HG02840 (cell line): ENCODE measurements at regions not wholly inside any gene's neighbourhood (a gene's known extent, or its start where the extent isn't known, plus 50 kb on each side); places are given as distances from the start of the nearest gene placed in this dataset.
"Not testable (repeated sequence)": the region's sequence is repeated elsewhere in the genome, so short reads cannot be mapped to it uniquely, and the experiment has no call there.

Experiments
- ATAC-seq: cut with Tn5 transposase; IDR thresholded peaks from one replicate; pipeline ENCODE4 v1.9.1; 2021; ENCODE audit warnings: mild to moderate bottlenecking, moderate library complexity, moderate number of reproducible peaks; ENCODE audit not compliant: unreplicated experiment, low FRiP score

DNA sequence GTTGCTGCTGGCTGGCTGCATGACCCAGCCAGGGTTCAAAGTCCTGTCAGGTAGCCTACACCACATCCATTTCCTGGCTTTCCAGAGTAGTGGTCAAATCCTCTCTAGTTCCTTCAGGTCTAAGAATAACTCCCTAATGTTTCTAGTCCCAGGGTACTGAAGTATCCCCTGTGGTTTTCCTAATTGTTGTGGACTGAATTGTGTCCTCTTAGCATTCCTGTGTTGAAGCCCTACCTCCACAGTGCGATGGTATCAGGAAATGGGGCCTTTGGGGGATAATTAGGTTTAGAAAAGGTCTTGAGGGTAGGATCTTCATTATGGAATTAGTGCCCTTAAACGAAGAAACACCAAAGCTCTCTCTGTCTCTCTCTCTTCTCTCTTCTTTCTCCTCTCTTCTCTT lies 191.8 kb upstream of the CCNG1 start:
- no peak for ATAC-seq

- no peak for ATAC-seq
Measured at GRCh38 chr5:163248333-163248732, 189.1 kb upstream of the CCNG1 start.

GRCh38 chr5:163248871-163249270 lies 188.5 kb upstream of the CCNG1 start:
- no peak for ATAC-seq

- ATAC-seq, result no peak
Measured at GRCh38 chr5:163252950-163253349, 184.4 kb upstream of the CCNG1 start.

GRCh38 chr5:163259495-163259894 lies 177.9 kb upstream of the CCNG1 start:
- no peak for ATAC-seq

- ATAC-seq, result no peak
Measured at GRCh38 chr5:163260471-163260870, 176.9 kb upstream of the CCNG1 start.

DNA sequence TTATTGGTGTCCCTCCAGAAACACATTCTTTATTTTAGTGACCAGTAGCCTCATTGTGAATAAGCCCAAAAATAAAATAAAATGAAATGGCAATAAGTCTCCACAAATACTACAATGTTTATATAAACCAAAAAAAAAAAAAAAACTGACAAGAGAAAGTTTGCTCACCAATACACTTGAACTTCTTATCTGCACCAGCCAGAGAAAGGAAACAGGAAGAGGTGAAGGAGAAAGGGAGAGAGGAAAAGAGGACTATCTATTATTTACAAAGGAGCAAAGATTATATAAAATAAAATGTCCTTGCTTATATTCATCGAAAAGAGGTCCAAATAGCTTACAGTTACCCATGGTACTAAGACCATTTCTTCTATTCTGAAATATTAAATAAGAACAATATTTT lies 176.4 kb upstream of the CCNG1 start:
- ATAC-seq, result no peak

- no peak for ATAC-seq
Measured at GRCh38 chr5:163261647-163262269, 175.6 kb upstream of the CCNG1 start.

DNA sequence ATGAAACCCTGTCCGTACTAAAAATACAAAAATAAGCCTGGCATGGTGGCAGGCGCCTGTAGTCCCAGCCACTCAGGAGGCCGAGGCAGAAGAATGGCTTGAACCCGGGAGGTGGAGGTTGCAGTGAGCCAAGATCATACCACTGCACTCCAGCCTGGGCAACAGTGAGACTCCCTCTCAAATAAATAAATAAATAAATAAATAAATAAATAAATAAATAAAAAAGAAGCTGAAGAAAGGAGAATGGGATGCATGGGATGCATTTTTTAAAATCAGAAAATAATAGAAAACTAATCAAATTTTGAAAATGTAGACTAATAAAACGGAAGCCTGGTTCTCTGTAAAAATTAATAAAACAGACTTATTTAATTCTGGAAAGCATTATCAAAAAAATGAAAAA lies 171.1 kb upstream of the CCNG1 start:
- not testable (repeated sequence) for ATAC-seq

DNA sequence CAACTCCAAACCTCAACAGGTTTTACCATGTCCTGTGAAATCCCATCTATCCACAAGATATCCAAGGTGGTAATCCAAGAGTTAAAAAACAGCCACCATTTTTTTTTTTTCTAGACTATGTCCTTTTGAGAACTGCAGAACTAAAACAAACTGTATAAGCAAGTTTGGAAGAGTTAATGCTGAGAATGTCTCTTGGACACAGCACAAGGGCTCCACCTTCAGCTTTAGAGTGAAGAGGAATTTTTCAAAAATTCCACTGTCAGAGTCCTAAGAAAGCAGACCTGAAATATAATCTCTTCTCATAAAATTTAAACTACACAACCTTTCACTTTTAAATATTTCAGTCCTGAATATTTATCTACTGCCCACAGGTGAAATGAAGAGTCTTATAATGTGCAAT lies 167.8 kb upstream of the CCNG1 start:
- no peak for ATAC-seq

DNA sequence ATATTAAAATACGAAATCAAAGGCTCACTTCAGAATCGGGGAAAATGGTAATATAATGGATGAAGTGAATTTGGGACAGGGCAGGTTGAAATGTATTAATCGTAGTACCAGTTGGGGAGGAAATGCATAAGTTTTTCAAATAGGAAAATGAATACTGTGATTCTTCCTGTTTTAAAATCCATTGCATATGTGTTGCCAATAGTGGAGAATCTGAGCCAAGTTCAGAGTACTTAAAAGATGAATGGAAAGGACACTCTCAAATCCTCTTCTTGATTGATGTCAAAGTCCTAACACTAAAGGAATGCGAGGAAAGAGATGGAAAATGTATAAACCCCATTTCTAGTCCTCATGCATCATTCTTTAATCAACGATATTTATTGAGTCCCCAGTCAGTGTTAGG lies 160.9 kb upstream of the CCNG1 start:
- no peak for ATAC-seq

DNA sequence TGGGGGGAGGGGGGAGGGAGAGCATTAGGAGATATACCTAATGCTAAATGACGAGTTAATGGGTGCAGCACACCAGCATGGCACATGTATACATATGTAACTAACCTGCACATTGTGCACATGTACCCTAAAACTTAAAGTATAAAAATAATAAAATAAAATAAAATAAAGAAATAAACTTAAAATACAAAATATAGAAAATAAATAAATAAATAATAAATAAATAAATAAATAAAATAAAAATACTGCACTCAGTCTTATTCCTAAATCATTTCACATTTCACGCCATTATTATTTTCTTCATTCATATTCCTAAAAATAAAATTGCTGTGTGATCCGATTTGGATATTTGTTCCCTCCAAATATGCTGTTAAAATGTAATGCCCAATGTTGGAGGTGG lies 156.5 kb upstream of the CCNG1 start:
- ATAC-seq, result not testable (repeated sequence)

- ATAC-seq, result no peak
Measured at GRCh38 chr5:163281512-163281911, 155.9 kb upstream of the CCNG1 start.

DNA sequence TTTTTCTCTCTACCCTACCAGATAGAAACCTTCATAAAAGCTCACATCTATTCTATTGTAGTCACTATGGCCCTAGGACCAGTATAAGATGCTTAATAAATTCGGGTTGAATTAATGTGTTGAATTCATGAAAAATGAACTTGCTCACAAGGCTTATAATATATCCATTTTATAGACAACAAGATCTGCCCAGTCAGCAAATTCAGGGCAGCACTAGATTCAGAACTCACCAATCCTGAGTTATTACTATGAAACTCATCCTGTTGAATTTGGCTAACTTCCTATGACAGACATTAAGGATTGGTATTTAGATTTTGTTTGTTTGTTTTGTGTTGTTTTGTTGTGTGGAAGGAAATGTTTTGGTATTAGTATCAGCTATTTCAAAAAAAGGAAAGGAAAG lies 143.6 kb upstream of the CCNG1 start:
- ATAC-seq, result no peak

DNA sequence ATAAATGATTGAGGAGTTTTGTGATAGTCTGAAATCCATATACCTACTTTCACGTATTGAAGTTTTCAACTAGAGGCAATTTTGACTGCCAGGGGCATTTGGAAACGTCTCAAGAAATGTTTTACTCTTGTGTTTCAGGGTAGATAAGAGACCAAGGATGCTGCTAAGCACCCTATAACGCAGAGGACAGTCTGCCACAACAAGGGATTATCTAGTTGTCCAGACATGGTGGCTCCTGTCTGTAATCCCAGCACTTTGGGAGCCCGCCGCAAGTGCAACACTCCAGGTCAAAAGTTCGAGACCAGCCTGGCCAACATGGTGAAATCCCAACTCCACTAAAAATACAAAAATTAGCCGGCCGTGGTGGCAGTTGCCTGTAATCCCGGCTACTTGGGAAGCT lies 133.7 kb upstream of the CCNG1 start:
- no peak for ATAC-seq

DNA sequence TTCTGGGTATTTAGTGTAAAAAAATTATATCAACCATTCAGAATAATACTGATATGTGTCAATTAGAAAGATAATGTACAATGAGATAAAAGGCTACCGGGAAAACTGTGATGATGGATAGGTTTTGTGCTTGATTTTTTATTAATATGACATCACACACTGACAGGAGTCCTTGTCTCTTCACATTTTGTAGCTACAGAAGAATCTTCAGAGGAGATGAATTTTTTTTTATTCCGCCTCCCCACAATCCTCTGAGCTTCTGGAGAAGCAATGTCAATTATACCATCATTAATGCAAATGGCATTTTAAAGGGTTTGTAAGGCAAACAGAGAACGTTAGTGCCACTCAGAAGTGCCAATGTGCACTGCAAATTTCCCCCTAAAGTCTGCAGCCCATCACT lies 131.7 kb upstream of the CCNG1 start:
- no peak for ATAC-seq

DNA sequence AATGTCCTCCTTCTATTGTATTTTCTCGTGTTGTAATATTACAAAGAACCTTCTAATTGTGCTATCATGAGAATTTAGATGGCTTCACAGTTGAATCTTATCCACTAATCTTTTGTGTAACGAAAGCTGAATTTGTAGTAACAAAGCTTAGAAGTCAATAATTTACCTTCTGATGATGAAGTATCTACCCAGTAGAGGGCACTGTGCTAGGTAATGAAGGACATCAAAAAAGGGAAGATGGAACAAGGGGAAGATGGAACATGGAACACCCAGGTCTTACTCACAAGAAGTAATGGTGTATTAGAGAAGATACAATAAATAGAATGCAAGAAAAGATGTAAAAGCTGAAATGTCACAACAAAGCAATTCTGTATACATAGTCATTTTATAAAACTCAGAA lies 131.0 kb upstream of the CCNG1 start:
- ATAC-seq, result no peak

DNA sequence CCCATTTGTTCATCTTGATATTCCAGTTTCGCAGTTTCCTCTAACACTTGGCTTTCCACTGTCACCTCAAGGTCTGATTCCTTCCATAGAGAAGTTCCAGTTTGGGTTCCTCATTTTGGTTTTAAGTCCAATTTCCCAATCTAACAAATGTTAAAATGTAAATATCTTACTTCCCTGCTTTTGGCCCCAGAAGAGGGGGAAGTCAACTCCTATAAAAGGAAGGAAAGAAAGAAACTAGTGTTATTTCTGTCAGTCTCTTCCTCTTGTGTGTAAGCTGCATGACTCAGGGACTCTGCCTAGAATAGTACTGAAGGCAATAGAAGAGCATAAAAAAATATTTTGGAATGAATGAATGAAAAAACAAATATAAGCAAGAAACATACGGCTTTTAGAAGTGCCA lies 127.5 kb upstream of the CCNG1 start:
- ATAC-seq, result no peak

GRCh38 chr5:163310997-163311396 lies 126.4 kb upstream of the CCNG1 start:
- ATAC-seq, result no peak

DNA sequence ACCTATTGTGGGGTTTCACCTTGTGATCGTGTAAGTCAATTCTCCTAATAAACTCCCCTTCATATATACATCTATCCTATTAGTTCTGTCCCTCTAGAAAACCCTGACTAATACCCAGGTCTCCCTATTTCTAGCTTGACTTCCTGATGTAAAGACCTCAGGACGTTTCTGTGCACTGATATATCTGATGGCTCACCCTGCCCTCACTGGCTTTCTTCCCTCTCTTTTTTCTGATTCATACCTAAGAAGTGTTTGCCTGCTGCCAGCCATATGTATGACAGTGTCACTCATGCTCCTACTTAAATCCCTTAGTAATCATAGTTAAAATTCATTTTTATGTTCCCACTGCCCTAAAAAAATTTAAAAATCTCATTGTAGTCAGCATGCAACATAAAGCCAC lies 124.8 kb upstream of the CCNG1 start:
- no peak for ATAC-seq

- not testable (repeated sequence) for ATAC-seq
Measured at GRCh38 chr5:163313049-163313448, 124.3 kb upstream of the CCNG1 start.

- not testable (repeated sequence) for ATAC-seq
Measured at GRCh38 chr5:163316374-163316773, 121.0 kb upstream of the CCNG1 start.

GRCh38 chr5:163318707-163319106 lies 118.7 kb upstream of the CCNG1 start:
- ATAC-seq, result no peak
